Epithelial cell of esophagus (primary cell): ENCODE measurements at regions not wholly inside any gene's neighbourhood (a gene's known extent, or its start where the extent isn't known, plus 50 kb on each side); places are given as distances from the start of the nearest gene placed in this dataset.

Experiments used
- DNase-seq: peaks from one replicate; pipeline ENCODE4 v3.0.0; 2010; ENCODE audit warnings: low read depth
- H3K4me3 ChIP-seq: 2 replicates; pipeline ENCODE4 v1.5.1; 2011; ENCODE audit warnings: mild to moderate bottlenecking, low read length, control low read depth
- TF ChIP-seq, protein P1 (sequence below): IDR thresholded peaks from 2 replicates; pipeline ENCODE4 v1.5.1; 2011; ENCODE audit warnings: low read depth, mild to moderate bottlenecking, low read length, control low read depth, inconsistent platforms; ENCODE audit not compliant: insufficient read depth; ENCODE audit errors: missing control alignments

GRCh38 chr5:118174671-118175070, 813.7 kb downstream of the DTWD2 start:
- TF ChIP-seq, protein P1, sequence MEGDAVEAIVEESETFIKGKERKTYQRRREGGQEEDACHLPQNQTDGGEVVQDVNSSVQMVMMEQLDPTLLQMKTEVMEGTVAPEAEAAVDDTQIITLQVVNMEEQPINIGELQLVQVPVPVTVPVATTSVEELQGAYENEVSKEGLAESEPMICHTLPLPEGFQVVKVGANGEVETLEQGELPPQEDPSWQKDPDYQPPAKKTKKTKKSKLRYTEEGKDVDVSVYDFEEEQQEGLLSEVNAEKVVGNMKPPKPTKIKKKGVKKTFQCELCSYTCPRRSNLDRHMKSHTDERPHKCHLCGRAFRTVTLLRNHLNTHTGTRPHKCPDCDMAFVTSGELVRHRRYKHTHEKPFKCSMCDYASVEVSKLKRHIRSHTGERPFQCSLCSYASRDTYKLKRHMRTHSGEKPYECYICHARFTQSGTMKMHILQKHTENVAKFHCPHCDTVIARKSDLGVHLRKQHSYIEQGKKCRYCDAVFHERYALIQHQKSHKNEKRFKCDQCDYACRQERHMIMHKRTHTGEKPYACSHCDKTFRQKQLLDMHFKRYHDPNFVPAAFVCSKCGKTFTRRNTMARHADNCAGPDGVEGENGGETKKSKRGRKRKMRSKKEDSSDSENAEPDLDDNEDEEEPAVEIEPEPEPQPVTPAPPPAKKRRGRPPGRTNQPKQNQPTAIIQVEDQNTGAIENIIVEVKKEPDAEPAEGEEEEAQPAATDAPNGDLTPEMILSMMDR: no peak
- no peak for DNase-seq

GRCh38 chr5:118173340-118173739, 815.0 kb downstream of the DTWD2 start:
- TF ChIP-seq, protein P1: no peak
- no peak overlapping the region for H3K4me3 ChIP-seq
- no peak for DNase-seq

More at GRCh38 chr5:118174671-118175070, 813.7 kb downstream of the DTWD2 start:
- no peak overlapping the region for H3K4me3 ChIP-seq

GRCh38 chr5:118165619-118166018, 822.7 kb downstream of the DTWD2 start:
- TF ChIP-seq, protein P1: no peak
- DNase-seq: no peak
- H3K4me3 ChIP-seq: no peak overlapping the region

DNA sequence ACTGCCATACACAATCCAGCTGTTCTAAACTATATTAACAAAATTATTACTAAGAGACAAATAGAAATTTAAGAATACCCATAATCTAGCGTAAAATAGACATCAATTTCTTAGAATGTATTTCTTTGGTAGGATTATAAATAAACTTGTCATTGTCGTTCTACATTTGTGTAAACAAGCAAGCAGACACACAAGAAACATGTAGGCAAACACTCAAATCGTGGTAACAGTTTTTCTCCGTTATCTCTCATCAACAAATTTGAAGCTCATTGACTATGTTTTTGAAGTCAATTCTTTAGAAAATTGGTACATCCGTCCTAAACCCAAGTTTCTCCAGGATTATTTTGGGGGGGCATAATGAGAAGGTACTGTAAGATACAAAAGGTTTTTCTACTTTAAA, 832.2 kb downstream of the DTWD2 start:
- no peak for DNase-seq
- TF ChIP-seq, protein P1: no peak
- no peak overlapping the region for H3K4me3 ChIP-seq

- TF ChIP-seq, protein P1: no peak
- DNase-seq: no peak
- no peak overlapping the region for H3K4me3 ChIP-seq
Measured at GRCh38 chr5:118146824-118147223, 841.5 kb downstream of the DTWD2 start.

DNA sequence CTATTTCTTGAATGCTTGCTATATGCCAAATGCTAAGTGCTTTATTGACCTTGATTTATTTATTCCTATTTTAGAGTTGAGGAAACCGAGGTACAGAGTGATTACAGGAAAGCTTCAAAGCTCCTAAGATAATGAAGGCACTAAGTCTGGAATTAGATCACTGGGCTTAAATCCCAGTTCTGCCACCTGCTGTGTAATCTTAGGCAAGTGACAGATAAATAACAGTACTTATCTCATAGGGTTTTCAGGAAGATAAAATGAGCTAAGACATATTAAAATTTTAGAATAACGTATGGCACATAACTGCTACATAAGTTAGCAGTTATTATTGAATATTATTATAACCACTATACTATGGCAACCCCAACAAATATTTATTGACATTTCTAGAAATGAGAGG, 843.8 kb downstream of the DTWD2 start:
- no peak overlapping the region for H3K4me3 ChIP-seq
- TF ChIP-seq, protein P1: no peak
- DNase-seq: no peak

DNA sequence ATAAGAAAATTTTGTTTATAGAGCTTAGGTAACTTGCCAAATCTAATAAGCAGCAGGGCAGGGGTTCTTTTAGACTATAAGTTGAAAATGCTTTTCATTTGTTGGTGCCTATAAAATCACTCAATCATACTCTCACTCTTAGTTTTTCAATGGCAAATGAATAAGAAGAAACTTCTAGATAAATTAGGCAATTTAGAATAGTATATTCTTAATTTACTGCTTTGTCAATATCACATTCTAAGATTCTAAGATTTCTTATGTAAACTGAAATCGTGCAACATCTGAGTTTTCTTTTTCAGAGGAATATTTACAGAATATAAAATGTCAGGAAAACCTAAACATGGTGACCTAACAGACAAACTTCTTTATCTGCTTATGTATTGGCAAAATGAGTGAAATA, 849.0 kb downstream of the DTWD2 start:
- TF ChIP-seq, protein P1: no peak
- no peak for DNase-seq
- no peak overlapping the region for H3K4me3 ChIP-seq
